Gastroesophageal sphincter (tissue), 4 donors: ENCODE measurements at regions not wholly inside any gene's neighbourhood (a gene's known extent, or its start where the extent isn't known, plus 50 kb on each side); places are given as distances from the start of the nearest gene placed in this dataset.

Source experiments
- ATAC-seq: fragments of 150-250 bp; one replicate; pipeline ENCODE4 v1.9.1; 2016; ENCODE audit warnings: mild to moderate bottlenecking, moderate library complexity
- H3K27ac ChIP-seq, 4 donors: fragments of 200-600 bp; sonication (generic) in 3 of 4; 1 replicate in 3 of 4; 2 replicates in 1 of 4; pipeline ENCODE4 v1.5.1; 2016 to 2019
- H3K27me3 ChIP-seq: fragments of 200-600 bp; sonication (generic); one replicate; pipeline ENCODE4 v1.5.1; 2019
- H3K36me3 ChIP-seq, 2 donors: fragments of 200-600 bp; sonication (generic); one replicate each; pipeline ENCODE4 v1.5.1; 2019; ENCODE audit warnings: control low read depth in 1 of 2
- H3K4me1 ChIP-seq, 3 donors: fragments of 200-600 bp; sonication (generic); 1 replicate in 2 of 3; 2 replicates in 1 of 3; pipeline ENCODE4 v1.5.1; 2016 to 2019; ENCODE audit warnings: control low read depth in 2 of 3
- H3K4me3 ChIP-seq, 2 donors: fragments of 200-600 bp; sonication (generic); one replicate each; pipeline ENCODE4 v1.5.1; 2019; ENCODE audit warnings: mild to moderate bottlenecking in 1 of 2, moderate library complexity in 1 of 2
- H3K9me3 ChIP-seq, 3 donors: fragments of 200-600 bp; sonication (generic); one replicate each; pipeline ENCODE4 v1.5.1; 2017 to 2019; ENCODE audit warnings: control low read depth in 2 of 3
- CTCF ChIP-seq, 4 experiments: fragments of 200-600 bp in 2 of 4; fragments of 450-650 bp in 2 of 4; sonication (generic) in 1 of 4; IDR thresholded peaks; one replicate each; pipeline ENCODE4 v1.5.1; 2017 to 2019; ENCODE audit warnings: antibody characterized with exemption in 4 of 4, mild to moderate bottlenecking in 2 of 4, moderate library complexity in 2 of 4
- EP300 ChIP-seq: sonication (generic); formaldehyde crosslinking; IDR thresholded peaks from one replicate; pipeline ENCODE4 v1.6.1; 2017; ENCODE audit warnings: antibody characterized with exemption, mild to moderate bottlenecking
- POLR2A ChIP-seq, 2 donors: fragments of 450-650 bp; IDR thresholded peaks; one replicate each; pipeline ENCODE4 v1.6.1; 2017; ENCODE audit warnings: antibody characterized with exemption in 2 of 2, mild to moderate bottlenecking in 2 of 2, moderate library complexity in 1 of 2
- POLR2AphosphoS5 ChIP-seq: sonication (generic); formaldehyde crosslinking; IDR thresholded peaks from one replicate; pipeline ENCODE4 v1.6.1; 2017; ENCODE audit warnings: antibody characterized with exemption
- WGBS, 2 donors: methylation state at CpG; one replicate each; pipeline ENCODE4 v1.1.5; 2018; ENCODE audit warnings: low coverage in 1 of 2; 5-methylcytosine and 5-hydroxymethylcytosine counted together

GRCh38 chr6:106804346-106805335 is 169.9 kb downstream of the CD24 start:
- H3K27ac ChIP-seq: no peak overlapping the region
- H3K9me3 ChIP-seq: peaks cover 0 to 29% (median 0%) of the 10 kb centered on the region in 3 donors
- no peaks in the 10 kb centered on the region for H3K36me3 ChIP-seq
- H3K4me1 ChIP-seq: no peaks in the 10 kb centered on the region
- no peak for ATAC-seq
- no peak overlapping the region for H3K4me3 ChIP-seq
- 18 to 35% methylated on average over 7 of the region's 7 CpGs for WGBS, 2 donors
- no peak for TF ChIP-seq CTCF (IDR thresholded peaks at IDR 0.05)
- TF ChIP-seq POLR2AphosphoS5: no peak
- no peak for TF ChIP-seq EP300
- TF ChIP-seq POLR2A (IDR thresholded peaks at IDR 0.05): no peak
- no peaks in the 10 kb centered on the region for H3K27me3 ChIP-seq

- no peak for ATAC-seq
- 67 to 71% methylated on average over 1 of the region's 1 CpG for WGBS, 2 donors
Measured at GRCh38 chr6:106803188-106803587, 171.3 kb downstream of the CD24 start.

GRCh38 chr6:106802139-106802538 is 172.4 kb downstream of the CD24 start:
- ATAC-seq: no peak
- TF ChIP-seq EP300: no peak
- no peak for TF ChIP-seq POLR2AphosphoS5
- no peak for TF ChIP-seq POLR2A (IDR thresholded peaks at IDR 0.05)
- no peak for TF ChIP-seq CTCF (IDR thresholded peaks at IDR 0.05)
- Histone ChIP-seq H3K36me3 (no peaks in the 10 kb centered on the region), H3K27me3 (no peaks in the 10 kb centered on the region), H3K4me1 (no peaks in the 10 kb centered on the region), H3K9me3 (peaks cover 0 to 6% (median 0%) of the 10 kb centered on the region in 3 donors), H3K27ac (no peak overlapping the region), H3K4me3 (no peak overlapping the region)
- 58 to 63% methylated on average over 2 to 5 of the region's 5 CpGs for WGBS, 2 donors

More at GRCh38 chr6:106803188-106803587, 171.3 kb downstream of the CD24 start:
- TF ChIP-seq EP300 (no peak), CTCF (IDR thresholded peaks at IDR 0.05) (no peak), POLR2A (IDR thresholded peaks at IDR 0.05) (no peak), POLR2AphosphoS5 (no peak)
- Histone ChIP-seq H3K27ac (no peak overlapping the region), H3K27me3 (no peaks in the 10 kb centered on the region), H3K4me3 (no peak overlapping the region), H3K4me1 (no peaks in the 10 kb centered on the region), H3K9me3 (peaks cover 0 to 14% (median 0%) of the 10 kb centered on the region in 3 donors), H3K36me3 (no peaks in the 10 kb centered on the region)

GRCh38 chr6:106801256-106801655 is 171.9 kb downstream of the QRSL1 start:
- no peak overlapping the region for H3K27ac ChIP-seq
- no peak overlapping the region for H3K4me3 ChIP-seq
- TF ChIP-seq POLR2A (IDR thresholded peaks at IDR 0.05): no peak
- TF ChIP-seq CTCF (IDR thresholded peaks at IDR 0.05): no peak
- TF ChIP-seq EP300: no peak
- TF ChIP-seq POLR2AphosphoS5: no peak
- H3K4me1 ChIP-seq: no peaks in the 10 kb centered on the region
- no peaks in the 10 kb centered on the region for H3K9me3 ChIP-seq
- no peaks in the 10 kb centered on the region for H3K27me3 ChIP-seq
- H3K36me3 ChIP-seq: no peaks in the 10 kb centered on the region
- no peak for ATAC-seq
- 82 to 88% methylated on average over 8 of the region's 8 CpGs for WGBS, 2 donors

GRCh38 chr6:106800379-106800778 is 171.0 kb downstream of the QRSL1 start:
- no peaks in the 10 kb centered on the region for H3K9me3 ChIP-seq
- no peaks in the 10 kb centered on the region for H3K36me3 ChIP-seq
- WGBS, 2 donors: 85 to 97% methylated on average over 2 to 4 of the region's 5 CpGs
- TF ChIP-seq POLR2AphosphoS5: no peak
- no peak for TF ChIP-seq CTCF (IDR thresholded peaks at IDR 0.05)
- no peak for TF ChIP-seq EP300
- TF ChIP-seq POLR2A (IDR thresholded peaks at IDR 0.05): no peak
- H3K4me1 ChIP-seq: no peaks in the 10 kb centered on the region
- ATAC-seq: no peak
- no peak overlapping the region for H3K4me3 ChIP-seq
- H3K27ac ChIP-seq: no peak overlapping the region
- H3K27me3 ChIP-seq: no peaks in the 10 kb centered on the region
